Colonic mucosa (tissue), 4 donors: ENCODE measurements at regions not wholly inside any gene's neighbourhood (a gene's known extent, or its start where the extent isn't known, plus 50 kb on each side); places are given as distances from the start of the nearest gene placed in this dataset.

Experiments used
- DNase-seq: peaks from one replicate; pipeline ENCODE4 v3.0.0-alpha.2; 2020
- H3K27ac ChIP-seq: fragments of 200-600 bp; one replicate; pipeline ENCODE4 v1.8.0; 2021
- H3K27me3 ChIP-seq: fragments of 200-600 bp; one replicate; pipeline ENCODE4 v1.8.0; 2021
- H3K36me3 ChIP-seq: fragments of 200-600 bp; one replicate; pipeline ENCODE4 v1.8.0; 2021
- H3K4me1 ChIP-seq: fragments of 200-600 bp; one replicate; pipeline ENCODE4 v1.8.0; 2021; ENCODE audit warnings: mild to moderate bottlenecking
- H3K4me3 ChIP-seq: fragments of 200-600 bp; one replicate; pipeline ENCODE4 v1.8.0; 2021
- H3K9ac ChIP-seq, 2 donors: one replicate each; pipeline ENCODE4 v1.7.0; 2013; ENCODE audit warnings: control low read depth in 2 of 2, low read depth in 2 of 2, low read length in 2 of 2
- H3K9me3 ChIP-seq: fragments of 200-600 bp; one replicate; pipeline ENCODE4 v1.8.0; 2021
- CTCF ChIP-seq: fragments of 200-600 bp; IDR thresholded peaks from one replicate; pipeline ENCODE4 v1.8.0; 2022; ENCODE audit warnings: antibody characterized with exemption, mild to moderate bottlenecking
- intact Hi-C: fragments of 100-400 bp; cut with DNase I; formaldehyde crosslinking; loops from one replicate; pipeline ENCODE4 v1.14.1; 2022
- donor health status: healthy.
- donor health status: DM: no; HTN: no; CAD: no.
- donor health status: DM: no; HTN: no; CAD: no.

GRCh38 chr5:66356011-66356565, 212.0 kb downstream of the SREK1 start:
- no peak overlapping the region for H3K4me3 ChIP-seq
- intact Hi-C loops = no loop called here
- H3K27ac ChIP-seq = no peak overlapping the region
- no peaks in the 10 kb centered on the region for H3K9me3 ChIP-seq
- H3K36me3 ChIP-seq = no peaks in the 10 kb centered on the region
- no peaks in the 10 kb centered on the region for H3K4me1 ChIP-seq
- no peak for DNase-seq
- H3K9ac ChIP-seq = no peak overlapping the region
- H3K27me3 ChIP-seq = no peaks in the 10 kb centered on the region
- TF ChIP-seq CTCF = no peak

GRCh38 chr5:66358741-66359140, 214.6 kb downstream of the SREK1 start:
- no peak for DNase-seq
- no peaks in the 10 kb centered on the region for H3K27me3 ChIP-seq
- intact Hi-C loops = no loop called here
- H3K36me3 ChIP-seq = no peaks in the 10 kb centered on the region
- H3K4me3 ChIP-seq = no peak overlapping the region
- no peaks in the 10 kb centered on the region for H3K4me1 ChIP-seq
- TF ChIP-seq CTCF = no peak
- no peak overlapping the region for H3K27ac ChIP-seq
- no peak overlapping the region for H3K9ac ChIP-seq
- no peaks in the 10 kb centered on the region for H3K9me3 ChIP-seq

- no peak for TF ChIP-seq CTCF
- Histone ChIP-seq H3K27ac (no peak overlapping the region), H3K4me3 (no peak overlapping the region), H3K36me3 (no peaks in the 10 kb centered on the region), H3K4me1 (no peaks in the 10 kb centered on the region), H3K27me3 (no peaks in the 10 kb centered on the region), H3K9me3 (no peaks in the 10 kb centered on the region), H3K9ac (no peak overlapping the region)
- intact Hi-C loops = no loop called here
- no peak for DNase-seq
These were observed 217.0 kb downstream of the SREK1 start for GRCh38 chr5:66361070-66361469.

GRCh38 chr5:66362046-66362445, 217.9 kb downstream of the SREK1 start:
- no peaks in the 10 kb centered on the region for H3K4me1 ChIP-seq
- no peak overlapping the region for H3K9ac ChIP-seq
- H3K27me3 ChIP-seq = no peaks in the 10 kb centered on the region
- intact Hi-C loops = no loop called here
- no peak overlapping the region for H3K4me3 ChIP-seq
- H3K27ac ChIP-seq = no peak overlapping the region
- H3K36me3 ChIP-seq = no peaks in the 10 kb centered on the region
- no peaks in the 10 kb centered on the region for H3K9me3 ChIP-seq
- DNase-seq = no peak
- TF ChIP-seq CTCF = no peak

- DNase-seq = no peak
- Histone ChIP-seq H3K36me3 (no peaks in the 10 kb centered on the region), H3K27ac (no peak overlapping the region), H3K9ac (no peak overlapping the region), H3K4me3 (no peak overlapping the region), H3K27me3 (no peaks in the 10 kb centered on the region), H3K9me3 (no peaks in the 10 kb centered on the region), H3K4me1 (no peaks in the 10 kb centered on the region)
- no peak for TF ChIP-seq CTCF
- intact Hi-C loops = no loop called here
These were observed 218.6 kb downstream of the SREK1 start for GRCh38 chr5:66362687-66363086.

GRCh38 chr5:66363097-66363496, 219.0 kb downstream of the SREK1 start:
- Histone ChIP-seq H3K27me3 (no peaks in the 10 kb centered on the region), H3K9ac (no peak overlapping the region), H3K9me3 (no peaks in the 10 kb centered on the region), H3K4me3 (no peak overlapping the region), H3K27ac (no peak overlapping the region), H3K36me3 (no peaks in the 10 kb centered on the region), H3K4me1 (no peaks in the 10 kb centered on the region)
- no peak for TF ChIP-seq CTCF
- DNase-seq = no peak
- intact Hi-C loops = no loop called here
